ENCODE measurements at regions not wholly inside any gene's neighbourhood (a gene's known extent, or its start where the extent isn't known, plus 50 kb on each side); places are given as distances from the start of the nearest gene placed in this dataset.

- Histone ChIP-seq H3K9ac (no peak overlapping the region), H3K27me3 (ENCODE audit: insufficient read depth, low read depth) (no peaks in the 10 kb centered on the region), H3K4me3 (IDR thresholded peaks at IDR 0.05; ENCODE audit: insufficient read depth, low read depth, low read length) (no peak overlapping the region), H4K20me1 (ENCODE audit: insufficient read depth) (no peaks in the 10 kb centered on the region), H3K27ac (no peak overlapping the region), H3K4me2 (no peak overlapping the region), H3K79me2 (ENCODE audit: insufficient read depth, low read depth) (no peaks in the 10 kb centered on the region), H2AFZ (ENCODE audit: low read depth) (peak overlapping the region; percentile 61; the same call in 1 of the 2 replicates), H3K36me3 (ENCODE audit: insufficient read depth) (no peaks in the 10 kb centered on the region), H3K4me1 (ENCODE audit: low read depth, poor library complexity, severe bottlenecking) (no peaks in the 10 kb centered on the region)
- TF ChIP-seq CTCF (conservative IDR thresholded peaks at IDR 0.05; ENCODE audit: low read depth, low read length): no peak
Observed at GRCh38 chr15:66862111-66862939, 160.3 kb downstream of the SMAD6 start.

- H3K9ac ChIP-seq: no peak overlapping the region
- no peak overlapping the region for H3K4me3 ChIP-seq (IDR thresholded peaks at IDR 0.05; ENCODE audit: insufficient read depth, low read depth, low read length)
- peak; percentile 93 for TF ChIP-seq CTCF (conservative IDR thresholded peaks at IDR 0.05; ENCODE audit: low read depth, low read length)
- peak overlapping the region; percentile 61; the same call in 1 of the 2 replicates for H2AFZ ChIP-seq (ENCODE audit: low read depth)
- no peaks in the 10 kb centered on the region for H3K79me2 ChIP-seq (ENCODE audit: insufficient read depth, low read depth)
- no peaks in the 10 kb centered on the region for H3K4me1 ChIP-seq (ENCODE audit: low read depth, poor library complexity, severe bottlenecking)
- no peaks in the 10 kb centered on the region for H3K36me3 ChIP-seq (ENCODE audit: insufficient read depth)
- H3K27ac ChIP-seq: no peak overlapping the region
- no peaks in the 10 kb centered on the region for H3K27me3 ChIP-seq (ENCODE audit: insufficient read depth, low read depth)
- H3K4me2 ChIP-seq: no peak overlapping the region
- H4K20me1 ChIP-seq (ENCODE audit: insufficient read depth): no peaks in the 10 kb centered on the region
Observed at GRCh38 chr15:66862940-66863335, 160.9 kb downstream of the SMAD6 start.

GRCh38 chr15:66863390-66864085 lies 161.5 kb downstream of the SMAD6 start:
- Histone ChIP-seq H3K9ac (no peak overlapping the region), H2AFZ (ENCODE audit: low read depth) (0 out of 2 replicates have a peak overlapping the region, but pooled peaks have one; percentile 61), H4K20me1 (ENCODE audit: insufficient read depth) (no peaks in the 10 kb centered on the region), H3K27ac (no peak overlapping the region), H3K36me3 (ENCODE audit: insufficient read depth) (no peaks in the 10 kb centered on the region), H3K4me3 (IDR thresholded peaks at IDR 0.05; ENCODE audit: insufficient read depth, low read depth, low read length) (no peak overlapping the region), H3K4me1 (ENCODE audit: low read depth, poor library complexity, severe bottlenecking) (no peaks in the 10 kb centered on the region), H3K27me3 (ENCODE audit: insufficient read depth, low read depth) (no peaks in the 10 kb centered on the region), H3K4me2 (no peak overlapping the region), H3K79me2 (ENCODE audit: insufficient read depth, low read depth) (no peaks in the 10 kb centered on the region)
- no peak for TF ChIP-seq CTCF (conservative IDR thresholded peaks at IDR 0.05; ENCODE audit: low read depth, low read length)

- no peak overlapping the region for H2AFZ ChIP-seq (ENCODE audit: low read depth)
- H3K36me3 ChIP-seq (ENCODE audit: insufficient read depth): no peaks in the 10 kb centered on the region
- H4K20me1 ChIP-seq (ENCODE audit: insufficient read depth): no peaks in the 10 kb centered on the region
- H3K4me1 ChIP-seq (ENCODE audit: low read depth, poor library complexity, severe bottlenecking): no peaks in the 10 kb centered on the region
- no peak for TF ChIP-seq CTCF (conservative IDR thresholded peaks at IDR 0.05; ENCODE audit: low read depth, low read length)
- H3K27ac ChIP-seq: no peak overlapping the region
- H3K79me2 ChIP-seq (ENCODE audit: insufficient read depth, low read depth): no peaks in the 10 kb centered on the region
- no peak overlapping the region for H3K9ac ChIP-seq
- no peaks in the 10 kb centered on the region for H3K27me3 ChIP-seq (ENCODE audit: insufficient read depth, low read depth)
- no peak overlapping the region for H3K4me2 ChIP-seq
- no peak overlapping the region for H3K4me3 ChIP-seq (IDR thresholded peaks at IDR 0.05; ENCODE audit: insufficient read depth, low read depth, low read length)
Observed at GRCh38 chr15:66864086-66864830, 162.2 kb downstream of the SMAD6 start.
